GM12892 (cell line): ENCODE measurements at regions not wholly inside any gene's neighbourhood (a gene's known extent, or its start where the extent isn't known, plus 50 kb on each side); places are given as distances from the start of the nearest gene placed in this dataset.

ENCODE experiments used
- POLR2A ChIP-seq: IDR thresholded peaks from 2 replicates; pipeline ENCODE4 v1.6.1; 2011; ENCODE audit warnings: low read depth, low read length, control low read depth
- POLR2AphosphoS5 ChIP-seq: IDR thresholded peaks from 2 replicates; pipeline ENCODE4 v1.6.1; 2011; ENCODE audit warnings: low read depth, low read length, control low read depth
- TAF1 ChIP-seq: IDR thresholded peaks from 2 replicates; pipeline ENCODE4 v1.6.1; 2011; ENCODE audit warnings: low read depth, mild to moderate bottlenecking, control low read depth, low read length, borderline replicate concordance

- TF ChIP-seq POLR2A: no peak
- TF ChIP-seq POLR2AphosphoS5: no peak
- no peak for TF ChIP-seq TAF1
Measured at GRCh38 chr1:5810131-5810530, 182.1 kb downstream of the NPHP4 start.
